ENCODE measurements at regions not wholly inside any gene's neighbourhood (a gene's known extent, or its start where the extent isn't known, plus 50 kb on each side); places are given as distances from the start of the nearest gene placed in this dataset.

- DNase-seq = no peak
- intact Hi-C loops (cut with DNase I, micrococcal nuclease) = no loop called here
- no peaks in the 10 kb centered on the region for H3K4me1 ChIP-seq (ENCODE audit: low read depth)
- ATAC-seq = no peak
- no peak for TF ChIP-seq CTCF (IDR thresholded peaks at IDR 0.05)
- H3K36me3 ChIP-seq (ENCODE audit: low read depth) = no peaks in the 10 kb centered on the region
- no peaks in the 10 kb centered on the region for H3K9me3 ChIP-seq
- H3K4me3 ChIP-seq = no peak overlapping the region
Measured at GRCh38 chr10:108184114-108184513, 1019.6 kb upstream of the SORCS1 start.

GRCh38 chr10:108180878-108181277, 1016.4 kb upstream of the SORCS1 start:
- no peaks in the 10 kb centered on the region for H3K9me3 ChIP-seq
- no peak for DNase-seq
- intact Hi-C loops (cut with DNase I, micrococcal nuclease) = no loop called here
- TF ChIP-seq CTCF (IDR thresholded peaks at IDR 0.05) = no peak
- no peak overlapping the region for H3K4me3 ChIP-seq
- no peaks in the 10 kb centered on the region for H3K36me3 ChIP-seq (ENCODE audit: low read depth)
- H3K4me1 ChIP-seq (ENCODE audit: low read depth) = no peaks in the 10 kb centered on the region
- ATAC-seq = no peak

- DNase-seq (no peak), ATAC-seq (no peak)
- no peaks in the 10 kb centered on the region for H3K36me3 ChIP-seq (ENCODE audit: low read depth)
- no peak for TF ChIP-seq CTCF (IDR thresholded peaks at IDR 0.05)
- H3K4me1 ChIP-seq (ENCODE audit: low read depth) = no peaks in the 10 kb centered on the region
- intact Hi-C loops (cut with DNase I, micrococcal nuclease) = no loop called here
- no peaks in the 10 kb centered on the region for H3K9me3 ChIP-seq
- H3K4me3 ChIP-seq = no peak overlapping the region
Measured at GRCh38 chr10:108169846-108170245, 1005.3 kb upstream of the SORCS1 start.

GRCh38 chr10:108167766-108168165, 1003.3 kb upstream of the SORCS1 start:
- Histone ChIP-seq H3K36me3 (ENCODE audit: low read depth) (no peaks in the 10 kb centered on the region), H3K9me3 (no peaks in the 10 kb centered on the region), H3K4me1 (ENCODE audit: low read depth) (no peaks in the 10 kb centered on the region), H3K4me3 (no peak overlapping the region)
- DNase-seq (no peak), ATAC-seq (no peak)
- intact Hi-C loops (cut with DNase I, micrococcal nuclease) = no loop called here
- TF ChIP-seq CTCF (IDR thresholded peaks at IDR 0.05) = no peak

- no peak for TF ChIP-seq CTCF (IDR thresholded peaks at IDR 0.05)
- no peak overlapping the region for H3K4me3 ChIP-seq
- no peaks in the 10 kb centered on the region for H3K4me1 ChIP-seq (ENCODE audit: low read depth)
- ATAC-seq (no peak), DNase-seq (no peak)
- H3K36me3 ChIP-seq (ENCODE audit: low read depth) = no peaks in the 10 kb centered on the region
- intact Hi-C loops (cut with DNase I, micrococcal nuclease) = no loop called here
- H3K9me3 ChIP-seq = no peaks in the 10 kb centered on the region
Measured at GRCh38 chr10:108166401-108166800, 1001.9 kb upstream of the SORCS1 start.

- Histone ChIP-seq H3K9me3 (peaks cover 17% of the 10 kb centered on the region), H3K4me3 (no peak overlapping the region), H3K36me3 (ENCODE audit: low read depth) (no peaks in the 10 kb centered on the region), H3K4me1 (ENCODE audit: low read depth) (no peaks in the 10 kb centered on the region)
- intact Hi-C loops (cut with DNase I, micrococcal nuclease) = no loop called here
- no peak for TF ChIP-seq CTCF (IDR thresholded peaks at IDR 0.05)
- DNase-seq (no peak), ATAC-seq (no peak)
Measured at GRCh38 chr10:108147346-108147745, 982.8 kb upstream of the SORCS1 start.

Data from mucosa of descending colon (tissue), 3 donors.